Loucy (cell line): ENCODE measurements at regions not wholly inside any gene's neighbourhood (a gene's known extent, or its start where the extent isn't known, plus 50 kb on each side); places are given as distances from the start of the nearest gene placed in this dataset.

Experiments
- H2AFZ ChIP-seq: fragments of 200-600 bp; sonication (generic); 2 replicates; pipeline ENCODE4 v1.6.0; 2016; ENCODE audit warnings: antibody characterized with exemption, mild to moderate bottlenecking, low read length, moderate library complexity
- H3F3A ChIP-seq: fragments of 200-600 bp; 2 replicates; pipeline ENCODE4 v1.6.0; 2016; ENCODE audit warnings: antibody characterized with exemption, low read depth, mild to moderate bottlenecking
- H3K27me3 ChIP-seq: fragments of 200-600 bp; sonication (generic); 2 replicates; pipeline ENCODE4 v1.6.1; 2014; ENCODE audit warnings: low read length, mild to moderate bottlenecking; ENCODE audit not compliant: insufficient read depth, poor library complexity, severe bottlenecking
- H3K36me3 ChIP-seq: fragments of 200-600 bp; sonication (generic); 2 replicates; pipeline ENCODE4 v1.6.1; 2016; ENCODE audit warnings: low read length; ENCODE audit not compliant: insufficient read depth
- H3K4me1 ChIP-seq: fragments of 200-600 bp; sonication (generic); 2 replicates; pipeline ENCODE4 v1.5.1; 2014; ENCODE audit warnings: low read length, mild to moderate bottlenecking; ENCODE audit not compliant: insufficient read depth, poor library complexity, severe bottlenecking
- H3K4me2 ChIP-seq: fragments of 200-600 bp; sonication (generic); 2 replicates; pipeline ENCODE4 v1.6.0; 2014; ENCODE audit warnings: antibody characterized with exemption, low read length, low read depth, mild to moderate bottlenecking; ENCODE audit not compliant: poor library complexity, severe bottlenecking
- H3K4me3 ChIP-seq: fragments of 200-600 bp; sonication (generic); 2 replicates; pipeline ENCODE4 v1.5.1; 2014; ENCODE audit warnings: low read length, mild to moderate bottlenecking, mixed read lengths; ENCODE audit not compliant: poor library complexity, severe bottlenecking
- H3K79me2 ChIP-seq: fragments of 200-600 bp; sonication (generic); 2 replicates; pipeline ENCODE4 v1.6.1; 2014; ENCODE audit warnings: low read length; ENCODE audit not compliant: insufficient read depth
- H3K9ac ChIP-seq: fragments of 200-600 bp; sonication (generic); 2 replicates; pipeline ENCODE4 v1.6.0; 2014; ENCODE audit warnings: mild to moderate bottlenecking, low read depth, low read length, moderate library complexity; ENCODE audit not compliant: poor library complexity, severe bottlenecking
- H3K9me2 ChIP-seq: fragments of 200-600 bp; sonication (generic); replicated peaks from 2 replicates; pipeline ENCODE4 v1.6.1; 2016; ENCODE audit warnings: low read depth, low read length, mixed read lengths
- H3K9me3 ChIP-seq: fragments of 200-600 bp; sonication (generic); 2 replicates; pipeline ENCODE4 v1.6.1; 2014; ENCODE audit warnings: mild to moderate bottlenecking, antibody characterized with exemption, low read length, low read depth; ENCODE audit not compliant: insufficient read depth
- H4K20me1 ChIP-seq: fragments of 200-600 bp; sonication (generic); 2 replicates; pipeline ENCODE4 v1.6.0; 2014; ENCODE audit warnings: antibody characterized with exemption, low read length, mild to moderate bottlenecking; ENCODE audit not compliant: insufficient read depth, poor library complexity, severe bottlenecking
- EZH2phosphoT487 ChIP-seq: fragments of 200-600 bp; IDR thresholded peaks from 2 replicates; pipeline ENCODE4 v1.6.1; 2018; ENCODE audit warnings: antibody characterized with exemption, mild to moderate bottlenecking, moderate library complexity, borderline replicate concordance
- TF ChIP-seq, protein P1 (sequence below): fragments of 200-600 bp; sonication (generic); conservative IDR thresholded peaks from 2 replicates; pipeline ENCODE4 v1.5.1; 2014; ENCODE audit warnings: mild to moderate bottlenecking, antibody characterized with exemption, low read length

GRCh38 chr7:108642126-108642525 is 72.5 kb downstream of the DNAJB9 start:
- Histone ChIP-seq H4K20me1 (no peaks in the 10 kb centered on the region), H3K4me1 (no peaks in the 10 kb centered on the region), H2AFZ (no peak overlapping the region), H3K4me2 (no peak overlapping the region), H3F3A (no peaks in the 10 kb centered on the region), H3K79me2 (no peaks in the 10 kb centered on the region), H3K9ac (no peak overlapping the region), H3K9me3 (no peaks in the 10 kb centered on the region), H3K9me2 (no peaks in the 10 kb centered on the region), H3K36me3 (no peaks in the 10 kb centered on the region), H3K4me3 (no peak overlapping the region), H3K27me3 (no peaks in the 10 kb centered on the region)
- no peak for TF ChIP-seq EZH2phosphoT487
- TF ChIP-seq, protein P1, sequence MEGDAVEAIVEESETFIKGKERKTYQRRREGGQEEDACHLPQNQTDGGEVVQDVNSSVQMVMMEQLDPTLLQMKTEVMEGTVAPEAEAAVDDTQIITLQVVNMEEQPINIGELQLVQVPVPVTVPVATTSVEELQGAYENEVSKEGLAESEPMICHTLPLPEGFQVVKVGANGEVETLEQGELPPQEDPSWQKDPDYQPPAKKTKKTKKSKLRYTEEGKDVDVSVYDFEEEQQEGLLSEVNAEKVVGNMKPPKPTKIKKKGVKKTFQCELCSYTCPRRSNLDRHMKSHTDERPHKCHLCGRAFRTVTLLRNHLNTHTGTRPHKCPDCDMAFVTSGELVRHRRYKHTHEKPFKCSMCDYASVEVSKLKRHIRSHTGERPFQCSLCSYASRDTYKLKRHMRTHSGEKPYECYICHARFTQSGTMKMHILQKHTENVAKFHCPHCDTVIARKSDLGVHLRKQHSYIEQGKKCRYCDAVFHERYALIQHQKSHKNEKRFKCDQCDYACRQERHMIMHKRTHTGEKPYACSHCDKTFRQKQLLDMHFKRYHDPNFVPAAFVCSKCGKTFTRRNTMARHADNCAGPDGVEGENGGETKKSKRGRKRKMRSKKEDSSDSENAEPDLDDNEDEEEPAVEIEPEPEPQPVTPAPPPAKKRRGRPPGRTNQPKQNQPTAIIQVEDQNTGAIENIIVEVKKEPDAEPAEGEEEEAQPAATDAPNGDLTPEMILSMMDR = no peak

- no peaks in the 10 kb centered on the region for H3K36me3 ChIP-seq
- no peaks in the 10 kb centered on the region for H3K27me3 ChIP-seq
- H3K9me2 ChIP-seq = no peaks in the 10 kb centered on the region
- H3K4me2 ChIP-seq = no peak overlapping the region
- no peaks in the 10 kb centered on the region for H3K4me1 ChIP-seq
- no peak for TF ChIP-seq EZH2phosphoT487
- TF ChIP-seq, protein P1 = no peak
- H3K79me2 ChIP-seq = no peaks in the 10 kb centered on the region
- H2AFZ ChIP-seq = no peak overlapping the region
- no peak overlapping the region for H3K9ac ChIP-seq
- H3K9me3 ChIP-seq = no peaks in the 10 kb centered on the region
- no peaks in the 10 kb centered on the region for H4K20me1 ChIP-seq
- no peak overlapping the region for H3K4me3 ChIP-seq
- no peaks in the 10 kb centered on the region for H3F3A ChIP-seq
These were observed 73.5 kb downstream of the DNAJB9 start for GRCh38 chr7:108643136-108643535.

- Histone ChIP-seq H3F3A (no peaks in the 10 kb centered on the region), H3K4me2 (no peak overlapping the region), H3K36me3 (no peaks in the 10 kb centered on the region), H3K9me2 (no peaks in the 10 kb centered on the region), H2AFZ (no peak overlapping the region), H4K20me1 (no peaks in the 10 kb centered on the region), H3K4me1 (no peaks in the 10 kb centered on the region), H3K4me3 (no peak overlapping the region), H3K9ac (no peak overlapping the region), H3K27me3 (no peaks in the 10 kb centered on the region), H3K79me2 (no peaks in the 10 kb centered on the region), H3K9me3 (no peaks in the 10 kb centered on the region)
- no peak for TF ChIP-seq EZH2phosphoT487
- TF ChIP-seq, protein P1 = no peak
These were observed 79.3 kb downstream of the DNAJB9 start for GRCh38 chr7:108648989-108649388.
